ENCODE measurements at regions not wholly inside any gene's neighbourhood (a gene's known extent, or its start where the extent isn't known, plus 50 kb on each side); places are given as distances from the start of the nearest gene placed in this dataset.

- WGBS, 2 donors: 78 to 82% methylated on average over 5 of the region's 5 CpGs
- no peaks in the 10 kb centered on the region for H3K27me3 ChIP-seq
- ATAC-seq (no peak), DNase-seq (no peak)
- no peak overlapping the region for H3K27ac ChIP-seq
- intact Hi-C loops (cut with DNase I): no loop called here
- no peaks in the 10 kb centered on the region for H3K36me3 ChIP-seq (replicated peaks in 1 of 2; ENCODE audit: insufficient read depth in 1 of 2, low read depth in 2 of 2)
- H3K4me3 ChIP-seq: no peak overlapping the region
- no peaks in the 10 kb centered on the region for H3K4me1 ChIP-seq
- TF ChIP-seq POLR2A (IDR thresholded peaks at IDR 0.05): no peak
- no peak for TF ChIP-seq CTCF (IDR thresholded peaks at IDR 0.05)
- H3K9me3 ChIP-seq: no peaks in the 10 kb centered on the region
These were observed 92.3 kb downstream of the RAP2B start for GRCh38 chr3:153254361-153254760.

- no peak for ATAC-seq
- WGBS, 2 donors: 30 to 53% methylated on average over 2 of the region's 2 CpGs
- no peaks in the 10 kb centered on the region for H3K4me1 ChIP-seq
- no peaks in the 10 kb centered on the region for H3K36me3 ChIP-seq (replicated peaks in 1 of 2; ENCODE audit: insufficient read depth in 1 of 2, low read depth in 2 of 2)
- no peak overlapping the region for H3K27ac ChIP-seq
- no peak overlapping the region for H3K4me3 ChIP-seq
- no peak for DNase-seq
- H3K27me3 ChIP-seq: no peaks in the 10 kb centered on the region
- intact Hi-C loops (cut with DNase I): no loop called here
- H3K9me3 ChIP-seq: no peaks in the 10 kb centered on the region
- TF ChIP-seq POLR2A (IDR thresholded peaks at IDR 0.05): no peak
- no peak for TF ChIP-seq CTCF (IDR thresholded peaks at IDR 0.05)
These were observed 95.8 kb downstream of the RAP2B start for GRCh38 chr3:153257673-153258351.

GRCh38 chr3:153259956-153260355, 97.9 kb downstream of the RAP2B start:
- WGBS, 2 donors: 41 to 48% methylated on average over 3 of the region's 3 CpGs
- H3K4me1 ChIP-seq: no peaks in the 10 kb centered on the region
- H3K9me3 ChIP-seq: no peaks in the 10 kb centered on the region
- no peak overlapping the region for H3K4me3 ChIP-seq
- DNase-seq (no peak), ATAC-seq (no peak)
- no peak overlapping the region for H3K27ac ChIP-seq
- intact Hi-C loops (cut with DNase I): no loop called here
- no peak for TF ChIP-seq CTCF (IDR thresholded peaks at IDR 0.05)
- no peak for TF ChIP-seq POLR2A (IDR thresholded peaks at IDR 0.05)
- H3K27me3 ChIP-seq: no peaks in the 10 kb centered on the region
- no peaks in the 10 kb centered on the region for H3K36me3 ChIP-seq (replicated peaks in 1 of 2; ENCODE audit: insufficient read depth in 1 of 2, low read depth in 2 of 2)

GRCh38 chr3:153260681-153261080, 98.7 kb downstream of the RAP2B start:
- Histone ChIP-seq H3K27ac (no peak overlapping the region), H3K4me1 (no peaks in the 10 kb centered on the region), H3K9me3 (no peaks in the 10 kb centered on the region), H3K36me3 (replicated peaks in 1 of 2; ENCODE audit: insufficient read depth in 1 of 2, low read depth in 2 of 2) (no peaks in the 10 kb centered on the region), H3K4me3 (no peak overlapping the region), H3K27me3 (no peaks in the 10 kb centered on the region)
- ATAC-seq: no peak
- intact Hi-C loops (cut with DNase I): no loop called here
- WGBS, 2 donors: 44 to 63% methylated on average over 1 of the region's 1 CpG
- no peak for TF ChIP-seq POLR2A (IDR thresholded peaks at IDR 0.05)
- no peak for TF ChIP-seq CTCF (IDR thresholded peaks at IDR 0.05)
- DNase-seq: no peak

DNA sequence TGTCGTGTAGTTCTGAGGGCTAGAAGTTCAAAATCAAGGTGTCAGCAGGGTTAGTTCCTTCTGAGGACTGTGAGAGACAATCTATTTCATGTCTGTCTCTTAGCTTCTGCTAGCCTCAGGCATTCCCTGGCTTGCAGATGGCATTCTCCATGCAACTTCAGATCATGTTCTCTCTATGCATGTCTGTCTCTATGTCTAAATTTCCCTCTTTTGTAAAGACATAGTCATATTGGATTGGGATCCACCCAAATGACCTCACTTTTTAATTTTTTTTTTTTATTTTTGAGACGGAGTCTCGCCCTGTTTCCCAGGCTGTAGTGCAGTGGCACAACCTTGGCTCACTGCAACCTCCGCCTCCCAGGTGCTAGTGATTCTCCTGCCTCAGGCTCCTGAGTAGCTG, 104.6 kb downstream of the RAP2B start:
- H3K27ac ChIP-seq: no peak overlapping the region
- TF ChIP-seq POLR2A (IDR thresholded peaks at IDR 0.05) (no peak), CTCF (IDR thresholded peaks at IDR 0.05) (no peak)
- WGBS, 2 donors: 82 to 85% methylated on average over 4 of the region's 4 CpGs
- no peak overlapping the region for H3K4me3 ChIP-seq
- no peaks in the 10 kb centered on the region for H3K4me1 ChIP-seq
- H3K9me3 ChIP-seq: no peaks in the 10 kb centered on the region
- ATAC-seq (no peak), DNase-seq (no peak)
- no peaks in the 10 kb centered on the region for H3K36me3 ChIP-seq (replicated peaks in 1 of 2; ENCODE audit: insufficient read depth in 1 of 2, low read depth in 2 of 2)
- no peaks in the 10 kb centered on the region for H3K27me3 ChIP-seq
- intact Hi-C loops (cut with DNase I): no loop called here

All from body of pancreas (tissue), 4 donors.